Natural killer cell (primary cell): ENCODE measurements at regions not wholly inside any gene's neighbourhood (a gene's known extent, or its start where the extent isn't known, plus 50 kb on each side); places are given as distances from the start of the nearest gene placed in this dataset.

Experiments used
- ATAC-seq, 3 donors: fragments of 150-1000 bp in 2 of 3; fragments of 200-7000 bp in 1 of 3; cut with Tn5 transposase; 1 replicate in 1 of 3; 2 replicates in 2 of 3; pipeline ENCODE4 v1.10.0; 2021; ENCODE audit warnings: mild to moderate bottlenecking in 2 of 3, moderate library complexity in 2 of 3
- DNase-seq, 2 donors: peaks; one replicate each; pipeline versions ENCODE4 v3.0.0 to v3.0.0-alpha.2; 2013 to 2021; ENCODE audit warnings: mixed read lengths in 1 of 2
- H3K27ac ChIP-seq: one replicate; pipeline ENCODE4 v1.5.1; 2013; ENCODE audit warnings: mild to moderate bottlenecking, low read length
- H3K27me3 ChIP-seq: one replicate; pipeline ENCODE4 v1.6.1; 2013; ENCODE audit warnings: low read length; ENCODE audit not compliant: control insufficient read depth, insufficient read depth
- H3K36me3 ChIP-seq: one replicate; pipeline ENCODE4 v1.6.1; 2013; ENCODE audit warnings: low read length; ENCODE audit not compliant: control insufficient read depth, insufficient read depth
- H3K4me1 ChIP-seq: one replicate; pipeline ENCODE4 v1.6.1; 2013; ENCODE audit warnings: low read length; ENCODE audit not compliant: control insufficient read depth, insufficient read depth
- H3K4me3 ChIP-seq: one replicate; pipeline ENCODE4 v1.5.1; 2013; ENCODE audit warnings: low read length
- H3K9me3 ChIP-seq: one replicate; pipeline ENCODE4 v1.6.1; 2013; ENCODE audit warnings: low read length; ENCODE audit not compliant: control insufficient read depth, insufficient read depth
- H3K27ac Mint-ChIP-seq, 2 donors: one replicate each; pipeline ENCODE4 v1.8.0; 2022; ENCODE audit warnings: mild to moderate bottlenecking in 2 of 2, mixed read lengths in 2 of 2, moderate library complexity in 1 of 2
- H3K27me3 Mint-ChIP-seq, 2 donors: one replicate each; pipeline ENCODE4 v1.8.0; 2022; ENCODE audit warnings: low read depth in 2 of 2, mixed read lengths in 2 of 2
- H3K36me3 Mint-ChIP-seq: one replicate; pipeline ENCODE4 v1.8.0; 2022; ENCODE audit warnings: mixed read lengths
- H3K4me1 Mint-ChIP-seq, 2 donors: one replicate each; pipeline ENCODE4 v1.8.0; 2022; ENCODE audit warnings: mixed read lengths in 2 of 2
- H3K4me3 Mint-ChIP-seq: one replicate; pipeline ENCODE4 v1.8.0; 2022; ENCODE audit warnings: mild to moderate bottlenecking, moderate library complexity, mixed read lengths
- H3K9me3 Mint-ChIP-seq, 2 donors: one replicate each; pipeline ENCODE4 v1.8.0; 2022; ENCODE audit warnings: mixed read lengths in 2 of 2
- CTCF ChIP-seq: fragments of 200-600 bp; IDR thresholded peaks from one replicate; pipeline ENCODE4 v1.8.0; 2022; ENCODE audit warnings: antibody characterized with exemption
- WGBS: methylation state at CpG from one replicate; pipeline ENCODE4 v1.1.7; 2013; ENCODE audit warnings: missing lambda C conversion rate; ENCODE audit not compliant: insufficient coverage; 5-methylcytosine and 5-hydroxymethylcytosine counted together
- intact Hi-C: fragments of 100-400 bp; cut with micrococcal nuclease; formaldehyde crosslinking; loops from one replicate; pipeline ENCODE4 v1.14.2; 2022

GRCh38 chr14:27008187-27008586 lies 410.4 kb upstream of the NOVA1 start:
- no peak for TF ChIP-seq CTCF
- Mint-ChIP-seq H3K27me3 (no peaks in the 10 kb centered on the region), H3K9me3 (peaks cover 12 to 14% of the 10 kb centered on the region in 2 donors), H3K36me3 (no peaks in the 10 kb centered on the region), H3K27ac (no peak overlapping the region), H3K4me3 (no peak overlapping the region), H3K4me1 (no peaks in the 10 kb centered on the region)
- Histone ChIP-seq H3K27ac (no peak overlapping the region), H3K4me1 (no peaks in the 10 kb centered on the region), H3K4me3 (no peak overlapping the region), H3K36me3 (no peaks in the 10 kb centered on the region), H3K9me3 (peaks cover 4% of the 10 kb centered on the region), H3K27me3 (no peaks in the 10 kb centered on the region)
- ATAC-seq (no peak), DNase-seq (no peak)
- intact Hi-C loops: no loop called here

- H3K4me3 ChIP-seq: no peak overlapping the region
- H3K27me3 ChIP-seq: no peaks in the 10 kb centered on the region
- no peaks in the 10 kb centered on the region for H3K27me3 Mint-ChIP-seq
- DNase-seq (no peak), ATAC-seq (no peak)
- no peaks in the 10 kb centered on the region for H3K4me1 ChIP-seq
- peaks cover 4% of the 10 kb centered on the region for H3K9me3 ChIP-seq
- intact Hi-C loops: no loop called here
- WGBS: 85% methylated on average over 3 of the region's 3 CpGs
- no peaks in the 10 kb centered on the region for H3K36me3 ChIP-seq
- no peak overlapping the region for H3K27ac ChIP-seq
- no peak overlapping the region for H3K4me3 Mint-ChIP-seq
- no peak overlapping the region for H3K27ac Mint-ChIP-seq
- no peaks in the 10 kb centered on the region for H3K4me1 Mint-ChIP-seq
- H3K9me3 Mint-ChIP-seq: peaks cover 11 to 12% of the 10 kb centered on the region in 2 donors
- no peak for TF ChIP-seq CTCF
- H3K36me3 Mint-ChIP-seq: no peaks in the 10 kb centered on the region
These were observed 414.8 kb upstream of the NOVA1 start for GRCh38 chr14:27012641-27013040.

- no peaks in the 10 kb centered on the region for H3K4me1 Mint-ChIP-seq
- no peaks in the 10 kb centered on the region for H3K36me3 Mint-ChIP-seq
- H3K4me3 ChIP-seq: no peak overlapping the region
- no peak for TF ChIP-seq CTCF
- no peaks in the 10 kb centered on the region for H3K36me3 ChIP-seq
- H3K27ac Mint-ChIP-seq: no peak overlapping the region
- no peaks in the 10 kb centered on the region for H3K27me3 Mint-ChIP-seq
- no peaks in the 10 kb centered on the region for H3K4me1 ChIP-seq
- H3K27me3 ChIP-seq: no peaks in the 10 kb centered on the region
- DNase-seq (no peak), ATAC-seq (no peak)
- 82% methylated on average over 4 of the region's 4 CpGs for WGBS
- no peak overlapping the region for H3K27ac ChIP-seq
- peaks cover 4% of the 10 kb centered on the region for H3K9me3 ChIP-seq
- no peak overlapping the region for H3K4me3 Mint-ChIP-seq
- intact Hi-C loops: no loop called here
- H3K9me3 Mint-ChIP-seq: peaks cover 9% of the 10 kb centered on the region in 2 donors
These were observed 415.8 kb upstream of the NOVA1 start for GRCh38 chr14:27013678-27014077.

GRCh38 chr14:27015065-27015464 lies 417.2 kb upstream of the NOVA1 start:
- H3K27ac Mint-ChIP-seq: no peak overlapping the region
- Histone ChIP-seq H3K36me3 (no peaks in the 10 kb centered on the region), H3K27ac (no peak overlapping the region), H3K27me3 (no peaks in the 10 kb centered on the region), H3K9me3 (peaks cover 4% of the 10 kb centered on the region), H3K4me3 (no peak overlapping the region), H3K4me1 (no peaks in the 10 kb centered on the region)
- intact Hi-C loops: no loop called here
- H3K27me3 Mint-ChIP-seq: no peaks in the 10 kb centered on the region
- H3K4me3 Mint-ChIP-seq: no peak overlapping the region
- peaks cover 3 to 4% of the 10 kb centered on the region in 2 donors for H3K9me3 Mint-ChIP-seq
- H3K36me3 Mint-ChIP-seq: no peaks in the 10 kb centered on the region
- H3K4me1 Mint-ChIP-seq: no peaks in the 10 kb centered on the region
- TF ChIP-seq CTCF: no peak
- DNase-seq: no peak
- ATAC-seq: no peak
- 68% methylated on average over 1 of the region's 1 CpG for WGBS
